ENCODE measurements at regions not wholly inside any gene's neighbourhood (a gene's known extent, or its start where the extent isn't known, plus 50 kb on each side); places are given as distances from the start of the nearest gene placed in this dataset.

GRCh38 chr3:68342426-68342825 lies 589.9 kb downstream of the TAFA4 start:
- H3K27me3 Mint-ChIP-seq, result no peaks in the 10 kb centered on the region
- no peak overlapping the region for H3K4me3 Mint-ChIP-seq
- H3K36me3 Mint-ChIP-seq (ENCODE audit: insufficient read depth), result peaks cover 3% of the 10 kb centered on the region
- H3K27ac Mint-ChIP-seq (ENCODE audit: low read depth), result no peak overlapping the region
- H3K4me1 Mint-ChIP-seq, result no peaks in the 10 kb centered on the region
- DNase-seq (ENCODE audit: low spot score in 2 of 2), result no peak
- no peaks in the 10 kb centered on the region for H3K9me3 Mint-ChIP-seq
- ATAC-seq (replicated peaks; ENCODE audit: extremely low read depth, poor library complexity, severe bottlenecking), result no peak

- H3K4me3 Mint-ChIP-seq, result no peak overlapping the region
- no peaks in the 10 kb centered on the region for H3K9me3 Mint-ChIP-seq
- no peak overlapping the region for H3K27ac Mint-ChIP-seq (ENCODE audit: low read depth)
Measured at GRCh38 chr3:68336042-68336441, 596.3 kb downstream of the TAFA4 start.

DNA sequence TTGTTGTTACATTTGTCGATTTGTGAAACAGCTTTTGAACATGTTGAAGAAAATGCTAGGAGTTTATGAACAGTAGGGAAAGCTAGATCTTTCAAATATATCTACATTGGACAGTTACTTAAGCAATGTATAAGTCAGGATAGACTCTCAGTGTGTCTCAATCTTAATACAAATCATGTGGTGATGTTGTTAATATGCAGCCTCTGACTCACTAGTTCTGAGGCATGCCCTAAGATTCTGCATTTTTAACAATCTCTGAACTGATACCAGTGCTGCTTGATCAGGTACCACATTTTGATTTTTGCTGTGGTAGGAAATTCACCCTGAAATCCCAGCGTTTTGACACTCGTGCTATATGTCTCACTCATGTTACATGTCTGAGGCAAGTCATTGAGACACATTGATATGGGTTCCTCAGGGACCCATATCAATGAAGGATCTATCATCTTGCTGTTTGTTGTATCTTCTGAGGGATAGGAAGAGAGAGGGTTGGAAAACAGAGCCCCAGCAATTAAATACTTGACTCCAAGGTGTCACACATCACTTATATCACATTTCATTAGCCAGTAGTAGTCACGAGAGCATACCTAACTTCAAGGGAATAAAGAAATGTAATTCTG lies 597.9 kb downstream of the TAFA4 start:
- peaks cover 3% of the 10 kb centered on the region for H3K36me3 Mint-ChIP-seq (ENCODE audit: insufficient read depth)
- H3K27ac Mint-ChIP-seq (ENCODE audit: low read depth), result no peak overlapping the region
- ATAC-seq (replicated peaks; ENCODE audit: extremely low read depth, poor library complexity, severe bottlenecking), result no peak
- no peaks in the 10 kb centered on the region for H3K9me3 Mint-ChIP-seq
- H3K4me3 Mint-ChIP-seq, result no peak overlapping the region
- no peaks in the 10 kb centered on the region for H3K27me3 Mint-ChIP-seq
- no peak for DNase-seq (ENCODE audit: low spot score in 2 of 2)
- H3K4me1 Mint-ChIP-seq, result no peaks in the 10 kb centered on the region

More at GRCh38 chr3:68336042-68336441, 596.3 kb downstream of the TAFA4 start:
- H3K36me3 Mint-ChIP-seq (ENCODE audit: insufficient read depth), result peaks cover 3% of the 10 kb centered on the region
- no peak for DNase-seq (ENCODE audit: low spot score in 2 of 2)
- no peaks in the 10 kb centered on the region for H3K27me3 Mint-ChIP-seq
- H3K4me1 Mint-ChIP-seq, result no peaks in the 10 kb centered on the region
- no peak for ATAC-seq (replicated peaks; ENCODE audit: extremely low read depth, poor library complexity, severe bottlenecking)

DNA sequence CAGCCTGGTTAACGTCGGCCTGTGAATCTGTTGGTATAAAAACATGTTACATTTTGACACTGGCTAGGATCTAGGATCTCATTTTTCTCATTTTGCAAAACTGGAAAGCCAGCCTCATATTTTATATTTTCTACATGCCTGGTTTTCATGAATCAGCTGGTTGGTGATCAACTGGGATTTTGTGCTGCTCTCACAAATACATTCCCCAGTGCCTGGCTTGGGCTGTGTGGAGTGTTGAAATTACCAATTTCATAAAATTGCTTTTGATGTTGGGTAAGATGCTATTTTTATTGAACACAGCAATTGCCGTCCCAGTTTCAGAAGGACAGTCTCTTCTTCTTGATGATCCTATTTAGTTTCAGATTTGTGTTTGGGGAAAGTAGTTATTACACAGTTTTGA lies 604.3 kb downstream of the TAFA4 start:
- no peak for ATAC-seq (replicated peaks; ENCODE audit: extremely low read depth, poor library complexity, severe bottlenecking)
- no peak overlapping the region for H3K4me3 Mint-ChIP-seq
- no peaks in the 10 kb centered on the region for H3K27me3 Mint-ChIP-seq
- no peaks in the 10 kb centered on the region for H3K9me3 Mint-ChIP-seq
- no peak overlapping the region for H3K27ac Mint-ChIP-seq (ENCODE audit: low read depth)
- H3K36me3 Mint-ChIP-seq (ENCODE audit: insufficient read depth), result no peaks in the 10 kb centered on the region
- H3K4me1 Mint-ChIP-seq, result no peaks in the 10 kb centered on the region
- DNase-seq (ENCODE audit: low spot score in 2 of 2), result no peak

DNA sequence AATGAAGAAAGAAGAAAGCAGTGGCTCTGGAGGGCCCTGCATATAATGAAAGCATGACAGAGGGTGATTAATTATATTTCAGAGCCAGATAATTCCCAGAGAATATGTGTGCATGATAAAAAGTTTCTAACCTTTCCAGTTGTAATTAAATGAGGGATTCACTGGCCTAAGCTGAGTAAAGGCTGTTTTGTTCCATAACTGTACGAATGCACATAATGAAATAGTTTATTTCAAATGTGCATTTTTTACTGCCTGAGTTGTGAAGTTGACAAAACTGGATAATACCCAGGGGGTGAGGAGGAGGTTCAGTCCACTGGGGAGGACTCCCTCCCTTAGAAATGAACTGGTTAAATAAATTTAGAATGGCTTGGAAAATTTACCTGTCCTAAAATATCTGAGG lies 616.4 kb downstream of the TAFA4 start:
- H3K27me3 Mint-ChIP-seq, result no peaks in the 10 kb centered on the region
- DNase-seq (ENCODE audit: low spot score in 2 of 2) (no peak), ATAC-seq (replicated peaks; ENCODE audit: extremely low read depth, poor library complexity, severe bottlenecking) (no peak)
- no peak overlapping the region for H3K4me3 Mint-ChIP-seq
- H3K9me3 Mint-ChIP-seq, result peaks cover 6% of the 10 kb centered on the region
- H3K36me3 Mint-ChIP-seq (ENCODE audit: insufficient read depth), result no peaks in the 10 kb centered on the region
- peaks cover 6% of the 10 kb centered on the region for H3K4me1 Mint-ChIP-seq
- H3K27ac Mint-ChIP-seq (ENCODE audit: low read depth), result no peak overlapping the region

- ATAC-seq (replicated peaks; ENCODE audit: extremely low read depth, poor library complexity, severe bottlenecking), result no peak
- Mint-ChIP-seq H3K9me3 (peaks cover 6% of the 10 kb centered on the region), H3K27ac (ENCODE audit: low read depth) (no peak overlapping the region), H3K27me3 (no peaks in the 10 kb centered on the region), H3K36me3 (ENCODE audit: insufficient read depth) (no peaks in the 10 kb centered on the region), H3K4me3 (no peak overlapping the region), H3K4me1 (peaks cover 3% of the 10 kb centered on the region)
- no peak for DNase-seq (ENCODE audit: low spot score in 2 of 2)
Measured at GRCh38 chr3:68315546-68315945, 616.8 kb downstream of the TAFA4 start.

DNA sequence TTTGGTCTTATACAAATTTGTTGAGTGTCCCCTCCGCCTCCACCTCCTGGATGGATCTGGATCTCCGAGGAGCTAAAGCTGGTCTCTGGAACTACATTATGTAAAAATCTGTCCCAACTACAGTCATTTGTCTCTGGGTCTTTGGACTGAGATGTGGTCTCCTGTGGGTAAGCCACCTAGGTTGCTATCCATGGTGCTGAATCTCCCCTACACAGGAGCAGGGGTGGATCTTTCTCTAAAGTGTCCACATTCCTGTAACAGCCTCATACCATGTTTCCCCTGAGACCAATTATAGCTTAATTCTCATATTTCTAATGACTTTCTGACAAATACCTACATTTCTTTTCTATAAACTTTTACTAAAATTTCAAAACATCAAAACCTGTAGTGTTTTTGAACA lies 625.8 kb downstream of the TAFA4 start:
- Mint-ChIP-seq H3K27me3 (no peaks in the 10 kb centered on the region), H3K36me3 (ENCODE audit: insufficient read depth) (no peaks in the 10 kb centered on the region), H3K9me3 (no peaks in the 10 kb centered on the region), H3K27ac (ENCODE audit: low read depth) (no peak overlapping the region), H3K4me3 (no peak overlapping the region), H3K4me1 (no peaks in the 10 kb centered on the region)
- no peak for DNase-seq (ENCODE audit: low spot score in 2 of 2)
- ATAC-seq (replicated peaks; ENCODE audit: extremely low read depth, poor library complexity, severe bottlenecking), result no peak

DNA sequence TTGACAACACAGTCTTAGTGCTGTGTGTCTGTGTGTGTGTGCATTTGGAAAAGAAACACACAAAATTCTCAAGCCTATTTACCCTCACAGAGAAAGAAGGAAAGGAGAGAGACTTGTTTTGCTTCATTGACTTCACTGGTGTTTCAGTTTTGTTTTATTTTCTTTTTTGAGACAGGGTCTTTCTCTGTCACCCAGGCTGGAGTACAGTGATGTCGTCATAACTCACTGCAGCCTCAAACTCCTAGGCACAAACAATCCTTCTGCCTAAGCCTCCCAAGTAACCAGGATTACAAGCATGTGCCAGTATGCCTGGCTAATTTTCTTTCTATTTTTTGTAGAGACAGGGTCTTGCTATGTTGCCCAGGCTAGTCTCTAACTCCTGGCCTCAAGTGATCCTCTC lies 636.9 kb downstream of the TAFA4 start:
- H3K4me1 Mint-ChIP-seq, result no peaks in the 10 kb centered on the region
- DNase-seq (ENCODE audit: low spot score in 2 of 2) (no peak), ATAC-seq (replicated peaks; ENCODE audit: extremely low read depth, poor library complexity, severe bottlenecking) (no peak)
- no peak overlapping the region for H3K27ac Mint-ChIP-seq (ENCODE audit: low read depth)
- H3K9me3 Mint-ChIP-seq, result no peaks in the 10 kb centered on the region
- H3K4me3 Mint-ChIP-seq, result no peak overlapping the region
- no peaks in the 10 kb centered on the region for H3K27me3 Mint-ChIP-seq
- no peaks in the 10 kb centered on the region for H3K36me3 Mint-ChIP-seq (ENCODE audit: insufficient read depth)

DNA sequence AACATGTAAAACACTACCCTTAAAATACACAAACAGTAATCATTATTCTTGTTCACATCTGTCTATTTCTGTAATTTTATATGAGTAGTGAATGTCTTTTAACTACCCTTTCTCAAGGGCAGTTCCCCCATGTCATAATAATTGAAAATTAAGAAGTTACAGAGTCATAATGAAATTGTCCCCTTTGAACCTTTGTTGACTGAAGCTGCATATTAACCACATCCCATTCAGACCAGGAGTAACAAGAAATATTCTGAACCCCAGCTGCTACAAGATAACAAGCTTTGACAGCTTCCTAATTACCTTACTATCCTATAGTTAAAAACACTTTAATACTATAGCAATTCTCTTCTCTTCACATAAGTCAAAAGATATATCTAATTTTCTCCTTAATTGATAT lies 635.9 kb upstream of the SUCLG2 start:
- ATAC-seq (replicated peaks; ENCODE audit: extremely low read depth, poor library complexity, severe bottlenecking), result no peak
- no peaks in the 10 kb centered on the region for H3K27me3 Mint-ChIP-seq
- H3K4me3 Mint-ChIP-seq, result no peak overlapping the region
- no peak overlapping the region for H3K27ac Mint-ChIP-seq (ENCODE audit: low read depth)
- no peaks in the 10 kb centered on the region for H3K9me3 Mint-ChIP-seq
- no peak for DNase-seq (ENCODE audit: low spot score in 2 of 2)
- no peaks in the 10 kb centered on the region for H3K36me3 Mint-ChIP-seq (ENCODE audit: insufficient read depth)
- peaks cover 4% of the 10 kb centered on the region for H3K4me1 Mint-ChIP-seq

- H3K27me3 Mint-ChIP-seq, result no peaks in the 10 kb centered on the region
- no peak overlapping the region for H3K27ac Mint-ChIP-seq (ENCODE audit: low read depth)
- H3K4me3 Mint-ChIP-seq, result no peak overlapping the region
- no peaks in the 10 kb centered on the region for H3K9me3 Mint-ChIP-seq
- H3K4me1 Mint-ChIP-seq, result peaks cover 4% of the 10 kb centered on the region
- no peak for DNase-seq (ENCODE audit: low spot score in 2 of 2)
- no peaks in the 10 kb centered on the region for H3K36me3 Mint-ChIP-seq (ENCODE audit: insufficient read depth)
- no peak for ATAC-seq (replicated peaks; ENCODE audit: extremely low read depth, poor library complexity, severe bottlenecking)
Measured at GRCh38 chr3:68288085-68288484, 633.7 kb upstream of the SUCLG2 start.

DNA sequence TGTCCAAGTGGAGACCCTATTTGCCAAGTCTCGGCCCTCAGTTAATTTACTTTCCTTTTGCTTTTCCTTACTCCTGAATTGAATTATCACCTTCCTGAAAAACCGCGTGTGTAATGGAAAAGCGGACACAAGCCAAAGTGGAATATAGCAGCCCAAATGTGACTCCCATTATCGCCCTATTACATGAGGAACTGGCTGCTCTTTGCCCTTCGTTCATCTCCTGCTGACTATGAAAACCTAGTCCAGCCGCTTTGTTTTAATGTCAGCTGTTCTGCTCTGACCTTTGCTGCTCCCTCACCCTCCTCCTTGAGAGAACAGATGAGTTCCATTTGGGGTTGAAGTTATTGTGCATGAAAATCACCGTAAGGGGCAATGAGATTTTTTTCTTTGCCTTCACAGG lies 632.7 kb upstream of the SUCLG2 start:
- Mint-ChIP-seq H3K9me3 (peaks cover 3% of the 10 kb centered on the region), H3K27ac (ENCODE audit: low read depth) (no peak overlapping the region), H3K4me1 (peaks cover 4% of the 10 kb centered on the region), H3K36me3 (ENCODE audit: insufficient read depth) (no peaks in the 10 kb centered on the region), H3K27me3 (no peaks in the 10 kb centered on the region), H3K4me3 (no peak overlapping the region)
- DNase-seq (ENCODE audit: low spot score in 2 of 2) (no peak), ATAC-seq (replicated peaks; ENCODE audit: extremely low read depth, poor library complexity, severe bottlenecking) (no peak)

DNA sequence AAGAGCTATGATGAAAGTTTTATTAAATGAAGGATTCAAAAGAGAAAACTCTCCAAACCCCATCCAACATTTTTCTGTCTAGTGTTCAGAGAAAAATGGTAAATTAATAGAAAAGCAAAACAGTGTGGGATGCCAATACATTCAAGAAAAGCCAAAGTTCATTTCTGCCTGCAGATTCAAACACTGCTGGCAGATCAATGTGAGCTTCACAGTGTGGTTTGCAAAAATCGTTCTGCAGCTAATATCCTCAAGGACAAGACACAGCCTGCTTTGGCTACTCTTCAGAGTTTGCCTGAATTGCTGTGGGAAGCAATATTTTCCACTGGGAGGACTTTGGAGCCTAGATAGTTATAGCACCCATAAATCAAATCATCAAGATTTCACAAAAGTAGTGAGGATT lies 619.9 kb upstream of the SUCLG2 start:
- no peak for DNase-seq (ENCODE audit: low spot score in 2 of 2)
- no peaks in the 10 kb centered on the region for H3K4me1 Mint-ChIP-seq
- no peak for ATAC-seq (replicated peaks; ENCODE audit: extremely low read depth, poor library complexity, severe bottlenecking)
- H3K9me3 Mint-ChIP-seq, result no peaks in the 10 kb centered on the region
- H3K4me3 Mint-ChIP-seq, result no peak overlapping the region
- peaks cover 1% of the 10 kb centered on the region for H3K36me3 Mint-ChIP-seq (ENCODE audit: insufficient read depth)
- no peaks in the 10 kb centered on the region for H3K27me3 Mint-ChIP-seq
- no peak overlapping the region for H3K27ac Mint-ChIP-seq (ENCODE audit: low read depth)

GRCh38 chr3:68271145-68271544 lies 616.7 kb upstream of the SUCLG2 start:
- Mint-ChIP-seq H3K4me1 (no peaks in the 10 kb centered on the region), H3K27me3 (no peaks in the 10 kb centered on the region), H3K9me3 (no peaks in the 10 kb centered on the region), H3K27ac (ENCODE audit: low read depth) (no peak overlapping the region), H3K36me3 (ENCODE audit: insufficient read depth) (peaks cover 1% of the 10 kb centered on the region), H3K4me3 (no peak overlapping the region)
- no peak for ATAC-seq (replicated peaks; ENCODE audit: extremely low read depth, poor library complexity, severe bottlenecking)
- no peak for DNase-seq (ENCODE audit: low spot score in 2 of 2)

Measured in central memory CD8-positive, alpha-beta T cell (primary cell).